ENCODE measurements at regions not wholly inside any gene's neighbourhood (a gene's known extent, or its start where the extent isn't known, plus 50 kb on each side); places are given as distances from the start of the nearest gene placed in this dataset.

GRCh38 chr9:99744132-99744531 is 77.6 kb upstream of the NR4A3 start:
- DNase-seq (ENCODE audit: low spot score), result no peak
- no peak for FAIRE-seq

GRCh38 chr9:99745085-99745484 is 76.6 kb upstream of the NR4A3 start:
- FAIRE-seq, result no peak
- DNase-seq (ENCODE audit: low spot score), result no peak

GRCh38 chr9:99746406-99746805 is 75.3 kb upstream of the NR4A3 start:
- FAIRE-seq (no peak), DNase-seq (ENCODE audit: low spot score) (no peak)

- no peak for FAIRE-seq
These were observed 73.4 kb upstream of the NR4A3 start for GRCh38 chr9:99748266-99748665.

GRCh38 chr9:99748676-99749075 is 73.0 kb upstream of the NR4A3 start:
- DNase-seq (ENCODE audit: low spot score) (no peak), FAIRE-seq (no peak)

More at GRCh38 chr9:99748266-99748665, 73.4 kb upstream of the NR4A3 start:
- no peak for DNase-seq (ENCODE audit: low spot score)

- DNase-seq (ENCODE audit: low spot score) (peak; percentile 10), FAIRE-seq (no peak)
These were observed 72.0 kb upstream of the NR4A3 start for GRCh38 chr9:99749641-99750040.

- FAIRE-seq, result no peak
- DNase-seq (ENCODE audit: low spot score), result no peak
These were observed 71.2 kb upstream of the NR4A3 start for GRCh38 chr9:99750526-99750925.

- no peak for FAIRE-seq
- peak; percentile 14 for DNase-seq (ENCODE audit: low spot score)
These were observed 69.1 kb upstream of the NR4A3 start for GRCh38 chr9:99752417-99753109.

GRCh38 chr9:99753436-99753835 is 68.2 kb upstream of the NR4A3 start:
- no peak for DNase-seq (ENCODE audit: low spot score)
- FAIRE-seq, result no peak

- DNase-seq (ENCODE audit: low spot score) (no peak), FAIRE-seq (no peak)
These were observed 61.3 kb upstream of the NR4A3 start for GRCh38 chr9:99760421-99760820.

- FAIRE-seq (no peak), DNase-seq (ENCODE audit: low spot score) (no peak)
These were observed 59.2 kb upstream of the NR4A3 start for GRCh38 chr9:99762470-99762869.

Data from urothelium cell line (cell line).